HEK293 (cell line): ENCODE measurements at regions not wholly inside any gene's neighbourhood (a gene's known extent, or its start where the extent isn't known, plus 50 kb on each side); places are given as distances from the start of the nearest gene placed in this dataset.

Experiments used
- CTCF ChIA-PET: fragments of 350-600 bp; formaldehyde crosslinking; extraction: SDS; loops from one replicate; lab custom pipeline; 2021; ENCODE audit warnings: antibody characterized with exemption; lab: Yijun Ruan, JAX
- POLR2A ChIA-PET: fragments of 300-600 bp; formaldehyde crosslinking; extraction: SDS; loops from one replicate; lab custom pipeline; 2020; ENCODE audit warnings: antibody characterized with exemption, inconsistent platforms; lab: Yijun Ruan, JAX
- H3K27ac ChIP-seq: fragments of 200-500 bp; sonication (Bioruptor generic); 2 replicates; pipeline ENCODE4 v1.5.1; 2014; ENCODE audit warnings: low read depth, low read length, control low read depth, inconsistent platforms; ENCODE audit errors: extremely low read depth
- H3K36me3 ChIP-seq, 2 experiments: fragments of 200-500 bp in 1 of 2; sonication (Bioruptor generic) in 1 of 2; 1 replicate in 1 of 2; 2 replicates in 1 of 2; pipeline ENCODE4 v1.5.1; 2014 to 2017; ENCODE audit warnings: inconsistent platforms in 2 of 2, low read length in 2 of 2; ENCODE audit not compliant: control insufficient read depth in 2 of 2, insufficient read depth in 1 of 2
- H3K4me1 ChIP-seq: fragments of 200-500 bp; sonication (Bioruptor generic); 2 replicates; pipeline ENCODE4 v1.5.1; 2014; ENCODE audit warnings: mild to moderate bottlenecking, low read length, inconsistent platforms; ENCODE audit not compliant: control insufficient read depth, insufficient read depth
- H3K4me3 ChIP-seq: 2 replicates; pipeline ENCODE4 v1.5.1; 2011; ENCODE audit warnings: low read depth, mild to moderate bottlenecking, control low read depth, low read length, moderate library complexity
- H3K9me3 ChIP-seq: fragments of 200-500 bp; sonication (Bioruptor generic); 2 replicates; pipeline ENCODE4 v1.5.1; 2014; ENCODE audit warnings: low read depth, low read length, inconsistent platforms; ENCODE audit not compliant: control insufficient read depth, insufficient read depth
- AEBP2 ChIP-seq: fragments of 450-650 bp; formaldehyde crosslinking; IDR thresholded peaks from 2 replicates; pipeline ENCODE4 v1.5.1; 2016; ENCODE audit warnings: missing biosample characterization, missing genetic modification characterization, borderline replicate concordance
- GLIS2 ChIP-seq: fragments of 450-650 bp; formaldehyde crosslinking; IDR thresholded peaks from 2 replicates; pipeline ENCODE4 v1.5.1; 2016; ENCODE audit warnings: missing biosample characterization, missing genetic modification characterization
- PRDM1 ChIP-seq: fragments of 450-650 bp; formaldehyde crosslinking; IDR thresholded peaks from 2 replicates; pipeline ENCODE4; 2016; ENCODE audit warnings: missing biosample characterization, missing genetic modification characterization
- PRDM2 ChIP-seq: fragments of 450-650 bp; formaldehyde crosslinking; IDR thresholded peaks from 2 replicates; pipeline ENCODE4 v1.5.1; 2016; ENCODE audit warnings: missing biosample characterization, missing genetic modification characterization, borderline replicate concordance
- PRDM6 ChIP-seq: fragments of 450-650 bp; formaldehyde crosslinking; IDR thresholded peaks from 2 replicates; pipeline ENCODE4 v1.5.1; 2017; ENCODE audit warnings: missing biosample characterization, missing genetic modification characterization
- ZBTB17 ChIP-seq: fragments of 450-650 bp; formaldehyde crosslinking; IDR thresholded peaks from 2 replicates; pipeline ENCODE4 v1.5.1; 2016; ENCODE audit warnings: missing biosample characterization, missing genetic modification characterization
- ZBTB26 ChIP-seq: fragments of 450-650 bp; formaldehyde crosslinking; optimal IDR thresholded peaks from 2 replicates; pipeline ENCODE3; 2016; ENCODE audit warnings: missing biosample characterization, mild to moderate bottlenecking, missing genetic modification characterization
- ZBTB44 ChIP-seq: fragments of 450-650 bp; IDR thresholded peaks from 2 replicates; pipeline ENCODE4 v1.5.1; 2018; ENCODE audit warnings: missing biosample characterization, mild to moderate bottlenecking, missing genetic modification characterization
- ZNF10 ChIP-seq: fragments of 450-650 bp; formaldehyde crosslinking; IDR thresholded peaks from 2 replicates; pipeline ENCODE4 v1.5.1; 2017; ENCODE audit warnings: missing biosample characterization, missing genetic modification characterization
- ZNF114 ChIP-seq: fragments of 450-650 bp; formaldehyde crosslinking; IDR thresholded peaks from 2 replicates; pipeline ENCODE4 v1.5.0; 2017; ENCODE audit warnings: missing biosample characterization, missing genetic modification characterization
- ZNF146 ChIP-seq: fragments of 450-650 bp; formaldehyde crosslinking; IDR thresholded peaks from 2 replicates; pipeline ENCODE4 v1.5.1; 2016; ENCODE audit warnings: missing biosample characterization, missing genetic modification characterization
- ZNF175 ChIP-seq: fragments of 450-650 bp; formaldehyde crosslinking; IDR thresholded peaks from 2 replicates; pipeline ENCODE4 v1.5.1; 2016; ENCODE audit warnings: missing biosample characterization, missing genetic modification characterization
- ZNF302 ChIP-seq: fragments of 450-650 bp; formaldehyde crosslinking; IDR thresholded peaks from 2 replicates; pipeline ENCODE4 v1.5.1; 2016; ENCODE audit warnings: missing biosample characterization, missing genetic modification characterization, low read depth
- ZNF350 ChIP-seq: fragments of 450-650 bp; formaldehyde crosslinking; IDR thresholded peaks from 2 replicates; pipeline ENCODE4 v1.5.0; 2017; ENCODE audit warnings: missing biosample characterization, mild to moderate bottlenecking, missing genetic modification characterization
- ZNF501 ChIP-seq: fragments of 450-650 bp; formaldehyde crosslinking; IDR thresholded peaks from 2 replicates; pipeline ENCODE4 v1.5.1; 2016; ENCODE audit warnings: missing biosample characterization, missing genetic modification characterization
- ZNF521 ChIP-seq: fragments of 450-650 bp; formaldehyde crosslinking; IDR thresholded peaks from 2 replicates; pipeline ENCODE4 v1.5.1; 2017; ENCODE audit warnings: missing biosample characterization, mild to moderate bottlenecking, missing genetic modification characterization
- ZNF549 ChIP-seq: fragments of 450-650 bp; IDR thresholded peaks from 2 replicates; pipeline ENCODE4 v1.5.1; 2018; ENCODE audit warnings: missing biosample characterization, missing genetic modification characterization, mild to moderate bottlenecking, inconsistent platforms, moderate library complexity
- ZNF561 ChIP-seq: fragments of 450-650 bp; IDR thresholded peaks from 2 replicates; pipeline ENCODE4 v1.5.1; 2018; ENCODE audit warnings: missing biosample characterization, missing genetic modification characterization, borderline replicate concordance
- ZNF658 ChIP-seq: fragments of 450-650 bp; formaldehyde crosslinking; IDR thresholded peaks from 2 replicates; pipeline ENCODE4; 2016; ENCODE audit warnings: missing biosample characterization, missing genetic modification characterization
- ZNF670 ChIP-seq: fragments of 450-650 bp; formaldehyde crosslinking; IDR thresholded peaks from 2 replicates; pipeline ENCODE4 v1.5.1; 2016; ENCODE audit warnings: missing biosample characterization, missing genetic modification characterization, low read depth
- ZNF785 ChIP-seq: fragments of 450-650 bp; formaldehyde crosslinking; IDR thresholded peaks from 2 replicates; pipeline ENCODE4 v1.5.1; 2016; ENCODE audit warnings: missing biosample characterization, missing genetic modification characterization
- TF ChIP-seq, protein P1 (sequence below): fragments of 450-650 bp; formaldehyde crosslinking; IDR thresholded peaks from 2 replicates; pipeline ENCODE4; 2016; ENCODE audit warnings: missing biosample characterization, missing genetic modification characterization

DNA sequence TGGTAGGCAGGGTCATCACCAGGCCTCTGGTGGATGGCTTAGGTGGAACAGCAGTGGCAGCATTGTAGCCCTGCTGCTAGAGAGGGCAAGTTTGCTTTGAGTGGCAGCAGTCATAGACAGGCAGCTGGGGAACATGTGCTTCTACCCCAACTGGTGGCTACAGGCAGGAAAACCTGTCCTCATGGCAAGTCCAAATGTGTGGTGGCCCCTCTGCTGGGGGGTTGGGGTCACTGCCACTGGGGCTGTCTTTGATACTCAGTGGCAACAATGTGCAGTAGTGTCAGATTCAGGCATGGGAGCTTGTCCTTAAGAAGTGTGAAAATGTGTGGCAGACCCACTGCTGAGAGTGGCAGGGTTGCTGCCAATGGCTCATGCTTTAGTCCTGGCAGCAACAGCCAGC lies 186.2 kb upstream of the NPSR1 start:
- H3K36me3 ChIP-seq: no peaks in the 10 kb centered on the region
- no peak overlapping the region for H3K4me3 ChIP-seq
- no peaks in the 10 kb centered on the region for H3K4me1 ChIP-seq
- POLR2A ChIA-PET: no interaction called here
- no peak overlapping the region for H3K27ac ChIP-seq
- H3K9me3 ChIP-seq: no peaks in the 10 kb centered on the region
- TF ChIP-seq ZNF10 (no peak), ZNF175 (tag by site-specific recombination) (no peak), GLIS2 (no peak), ZNF670 (tag by site-specific recombination) (no peak), ZBTB17 (tag by site-specific recombination) (no peak), ZNF302 (no peak), ZNF501 (tag by site-specific recombination) (no peak), ZNF658 (no peak), PRDM1 (tag by site-specific recombination) (no peak), ZNF561 (tag by site-specific recombination) (no peak), ZNF785 (no peak)
- TF ChIP-seq, all 188 proteins: peak for 0
- CTCF ChIA-PET: no interaction called here

DNA sequence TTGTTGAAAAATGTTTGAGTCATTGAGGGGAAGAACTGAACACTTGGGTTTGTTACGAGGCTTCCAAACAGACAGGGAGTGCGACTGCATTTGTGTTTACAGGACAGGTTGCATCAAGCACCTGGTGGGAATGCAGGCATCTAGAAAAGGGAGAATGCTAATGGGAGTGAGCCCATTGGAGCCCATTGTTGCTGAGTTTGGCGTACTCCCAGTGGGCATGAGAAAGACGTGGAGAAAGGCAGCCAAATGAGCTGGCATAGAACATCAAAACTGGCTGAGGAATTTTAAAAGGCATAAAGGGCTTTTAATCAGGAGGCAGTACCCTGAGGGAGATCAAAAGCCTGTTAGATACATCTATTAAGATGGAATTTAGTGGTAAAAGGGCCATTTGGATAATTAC lies 171.6 kb upstream of the NPSR1 start:
- CTCF ChIA-PET: interaction anchor here (0.9 kb wide), 1 partner anchor 11 kb away, joined by 3 read pairs; no protein-coding TSS in a partner anchor
- no peaks in the 10 kb centered on the region for H3K9me3 ChIP-seq
- no peaks in the 10 kb centered on the region for H3K36me3 ChIP-seq
- TF ChIP-seq ZNF549 (tag by site-specific recombination) (no peak), ZBTB26 (tag by site-specific recombination) (no peak), ZNF146 (tag by site-specific recombination) (no peak), PRDM2 (no peak), ZNF350 (no peak), ZBTB44 (tag by site-specific recombination) (no peak), PRDM6 (tag by site-specific recombination) (no peak), ZNF521 (tag by site-specific recombination) (no peak), ZNF114 (tag by site-specific recombination) (no peak), ZNF10 (no peak), AEBP2 (tag by site-specific recombination) (no peak)
- TF ChIP-seq, protein P1, sequence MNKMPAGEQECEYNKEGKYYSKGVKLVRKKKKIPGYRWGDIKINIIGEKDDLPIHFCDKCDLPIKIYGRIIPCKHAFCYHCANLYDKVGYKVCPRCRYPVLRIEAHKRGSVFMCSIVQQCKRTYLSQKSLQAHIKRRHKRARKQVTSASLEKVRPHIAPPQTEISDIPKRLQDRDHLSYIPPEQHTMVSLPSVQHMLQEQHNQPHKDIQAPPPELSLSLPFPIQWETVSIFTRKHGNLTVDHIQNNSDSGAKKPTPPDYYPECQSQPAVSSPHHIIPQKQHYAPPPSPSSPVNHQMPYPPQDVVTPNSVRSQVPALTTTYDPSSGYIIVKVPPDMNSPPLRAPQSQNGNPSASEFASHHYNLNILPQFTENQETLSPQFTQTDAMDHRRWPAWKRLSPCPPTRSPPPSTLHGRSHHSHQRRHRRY: no peak

More for the DNA sequence above, 171.6 kb upstream of the NPSR1 start:
- Histone ChIP-seq H3K27ac (no peak overlapping the region), H3K4me3 (no peak overlapping the region), H3K4me1 (no peaks in the 10 kb centered on the region)
- POLR2A ChIA-PET: no interaction called here
